WI38 (cell line): ENCODE measurements at regions not wholly inside any gene's neighbourhood (a gene's known extent, or its start where the extent isn't known, plus 50 kb on each side); places are given as distances from the start of the nearest gene placed in this dataset.

ENCODE experiments used
- H3K4me3 ChIP-seq: 2 replicates; pipeline ENCODE4 v1.5.1; 2011; ENCODE audit warnings: low read depth, mild to moderate bottlenecking, control low read depth, low read length
- TF ChIP-seq, protein P1 (sequence below): IDR thresholded peaks from 2 replicates; pipeline ENCODE4 v1.5.1; 2012; ENCODE audit warnings: low read depth, mild to moderate bottlenecking, control low read depth, low read length

DNA sequence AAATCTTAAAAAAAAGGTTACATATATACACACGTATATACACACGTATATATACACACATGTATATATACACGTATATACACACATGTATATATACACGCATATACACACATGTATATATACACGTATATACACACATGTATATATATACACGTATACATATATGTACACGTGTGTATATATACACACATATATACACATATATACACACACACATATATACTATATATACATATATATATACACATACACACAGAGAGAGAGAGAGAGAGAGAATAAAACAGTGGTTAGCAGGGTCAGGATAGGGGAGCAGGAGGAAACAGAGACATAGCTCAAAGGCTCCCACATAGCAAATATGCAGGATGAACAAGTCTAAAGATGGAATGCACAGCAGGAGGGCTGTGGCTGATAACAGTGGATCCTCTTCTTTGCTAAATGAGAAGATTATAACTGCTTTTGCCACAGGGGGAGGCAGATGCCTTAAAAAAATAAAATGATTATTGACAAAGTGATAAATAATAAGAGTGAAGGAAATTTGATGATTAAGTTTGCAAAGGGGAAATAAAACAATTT lies 714.5 kb downstream of the UQCRFS1 start:
- no peak overlapping the region for H3K4me3 ChIP-seq
- TF ChIP-seq, protein P1, sequence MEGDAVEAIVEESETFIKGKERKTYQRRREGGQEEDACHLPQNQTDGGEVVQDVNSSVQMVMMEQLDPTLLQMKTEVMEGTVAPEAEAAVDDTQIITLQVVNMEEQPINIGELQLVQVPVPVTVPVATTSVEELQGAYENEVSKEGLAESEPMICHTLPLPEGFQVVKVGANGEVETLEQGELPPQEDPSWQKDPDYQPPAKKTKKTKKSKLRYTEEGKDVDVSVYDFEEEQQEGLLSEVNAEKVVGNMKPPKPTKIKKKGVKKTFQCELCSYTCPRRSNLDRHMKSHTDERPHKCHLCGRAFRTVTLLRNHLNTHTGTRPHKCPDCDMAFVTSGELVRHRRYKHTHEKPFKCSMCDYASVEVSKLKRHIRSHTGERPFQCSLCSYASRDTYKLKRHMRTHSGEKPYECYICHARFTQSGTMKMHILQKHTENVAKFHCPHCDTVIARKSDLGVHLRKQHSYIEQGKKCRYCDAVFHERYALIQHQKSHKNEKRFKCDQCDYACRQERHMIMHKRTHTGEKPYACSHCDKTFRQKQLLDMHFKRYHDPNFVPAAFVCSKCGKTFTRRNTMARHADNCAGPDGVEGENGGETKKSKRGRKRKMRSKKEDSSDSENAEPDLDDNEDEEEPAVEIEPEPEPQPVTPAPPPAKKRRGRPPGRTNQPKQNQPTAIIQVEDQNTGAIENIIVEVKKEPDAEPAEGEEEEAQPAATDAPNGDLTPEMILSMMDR: no peak

DNA sequence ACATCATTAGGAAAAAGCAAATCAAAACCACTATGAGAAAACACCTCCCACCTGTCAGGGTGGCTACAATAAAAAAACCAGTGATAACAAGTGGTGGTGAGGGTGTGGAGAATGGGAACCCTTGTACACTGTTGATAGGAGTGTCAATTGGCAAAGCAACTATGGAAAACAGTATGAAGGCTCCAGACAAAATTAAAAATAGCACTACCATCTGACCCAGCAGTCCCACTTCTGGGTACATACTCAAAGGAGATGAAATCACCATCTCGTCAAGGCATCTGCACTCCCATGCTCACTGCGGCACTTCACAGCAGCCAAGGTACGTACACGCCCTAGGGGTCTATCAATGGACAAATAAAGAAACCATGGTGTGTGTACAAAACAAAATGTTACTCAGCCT lies 715.1 kb downstream of the UQCRFS1 start:
- TF ChIP-seq, protein P1: no peak
- H3K4me3 ChIP-seq: no peak overlapping the region

GRCh38 chr19:28497137-28497536 lies 715.8 kb downstream of the UQCRFS1 start:
- TF ChIP-seq, protein P1: no peak
- no peak overlapping the region for H3K4me3 ChIP-seq

DNA sequence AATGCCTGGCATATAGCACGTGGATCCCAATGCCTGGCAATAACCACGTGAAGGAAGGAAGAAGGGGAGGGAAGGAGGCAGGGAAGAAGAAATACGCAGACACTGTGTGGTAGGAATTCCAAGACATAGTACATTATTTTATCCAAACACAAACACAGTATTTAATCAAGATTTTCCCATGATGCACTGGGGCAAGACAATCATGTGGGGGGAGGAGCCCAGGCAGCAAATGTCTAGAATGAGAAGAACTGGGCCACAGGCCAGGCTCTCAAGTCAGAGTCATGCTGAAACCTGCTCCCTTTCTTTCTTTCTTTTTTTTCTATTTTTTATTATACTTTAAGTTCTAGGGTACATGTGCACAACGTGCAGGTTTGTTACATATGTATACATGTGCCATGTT lies 717.9 kb downstream of the UQCRFS1 start:
- no peak overlapping the region for H3K4me3 ChIP-seq
- TF ChIP-seq, protein P1: no peak

GRCh38 chr19:28494461-28494860 lies 718.5 kb downstream of the UQCRFS1 start:
- no peak overlapping the region for H3K4me3 ChIP-seq
- TF ChIP-seq, protein P1: no peak

DNA sequence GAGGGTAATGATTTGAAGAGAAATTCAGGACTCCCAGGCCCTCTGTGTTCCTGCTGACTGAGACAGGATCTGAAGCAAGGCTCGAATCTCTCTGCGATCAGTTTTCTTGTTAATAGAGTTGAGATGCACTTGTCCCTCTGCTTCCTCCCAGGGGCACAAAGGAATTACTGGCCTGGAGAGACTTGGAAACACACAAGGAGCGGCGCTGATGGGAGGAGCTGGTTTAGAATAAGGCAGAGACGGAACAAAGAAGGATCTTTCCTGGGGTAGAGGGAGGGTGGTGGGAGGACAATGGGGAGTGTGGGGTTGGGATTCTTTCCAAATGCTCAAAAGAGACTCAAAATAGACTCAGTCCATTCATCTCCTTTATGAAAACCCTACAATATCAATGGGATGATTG lies 719.1 kb downstream of the UQCRFS1 start:
- TF ChIP-seq, protein P1: no peak

GRCh38 chr19:28492621-28493020 lies 720.3 kb downstream of the UQCRFS1 start:
- H3K4me3 ChIP-seq: no peak overlapping the region
- TF ChIP-seq, protein P1: no peak

More for the DNA sequence above, 719.1 kb downstream of the UQCRFS1 start:
- no peak overlapping the region for H3K4me3 ChIP-seq
